A549 (cell line): ENCODE measurements at regions not wholly inside any gene's neighbourhood (a gene's known extent, or its start where the extent isn't known, plus 50 kb on each side); places are given as distances from the start of the nearest gene placed in this dataset.

Source experiments
- FOXS1 ChIP-seq: fragments of 250-450 bp; sonication (Bioruptor Pico); IDR thresholded peaks from 2 replicates; pipeline ENCODE4 v1.5.0; 2020; ENCODE audit warnings: mild to moderate bottlenecking, moderate library complexity
- KDM1A ChIP-seq: fragments of 200-600 bp; sonication (generic); IDR thresholded peaks from 2 replicates; pipeline ENCODE4 v1.6.1; 2016; ENCODE audit warnings: low read depth, mild to moderate bottlenecking
- KDM5A ChIP-seq: fragments of 200-600 bp; sonication (generic); IDR thresholded peaks from 2 replicates; pipeline ENCODE4 v1.6.1; 2016; ENCODE audit warnings: antibody characterized with exemption, mild to moderate bottlenecking
- MAZ ChIP-seq: fragments of 150-350 bp; IDR thresholded peaks from 2 replicates; pipeline ENCODE4 v1.6.1; 2014; ENCODE audit warnings: antibody characterized with exemption, low read depth, low read length, borderline replicate concordance
- TF ChIP-seq, protein P1 (sequence below): fragments of >200 bp; sonication (Bioruptor Twin); formaldehyde crosslinking; IDR thresholded peaks from 3 replicates; pipeline ENCODE4 v1.5.1; 2016
- TF ChIP-seq, protein P2 (sequence below): fragments of 200-600 bp; sonication (generic); IDR thresholded peaks from 2 replicates; pipeline ENCODE4 v1.6.1; 2016; ENCODE audit warnings: antibody characterized with exemption, mild to moderate bottlenecking, moderate library complexity

- TF ChIP-seq MAZ (no peak), KDM5A (no peak), FOXS1 (CRISPR knock-in tag) (no peak), KDM1A (no peak)
- TF ChIP-seq, protein P1, sequence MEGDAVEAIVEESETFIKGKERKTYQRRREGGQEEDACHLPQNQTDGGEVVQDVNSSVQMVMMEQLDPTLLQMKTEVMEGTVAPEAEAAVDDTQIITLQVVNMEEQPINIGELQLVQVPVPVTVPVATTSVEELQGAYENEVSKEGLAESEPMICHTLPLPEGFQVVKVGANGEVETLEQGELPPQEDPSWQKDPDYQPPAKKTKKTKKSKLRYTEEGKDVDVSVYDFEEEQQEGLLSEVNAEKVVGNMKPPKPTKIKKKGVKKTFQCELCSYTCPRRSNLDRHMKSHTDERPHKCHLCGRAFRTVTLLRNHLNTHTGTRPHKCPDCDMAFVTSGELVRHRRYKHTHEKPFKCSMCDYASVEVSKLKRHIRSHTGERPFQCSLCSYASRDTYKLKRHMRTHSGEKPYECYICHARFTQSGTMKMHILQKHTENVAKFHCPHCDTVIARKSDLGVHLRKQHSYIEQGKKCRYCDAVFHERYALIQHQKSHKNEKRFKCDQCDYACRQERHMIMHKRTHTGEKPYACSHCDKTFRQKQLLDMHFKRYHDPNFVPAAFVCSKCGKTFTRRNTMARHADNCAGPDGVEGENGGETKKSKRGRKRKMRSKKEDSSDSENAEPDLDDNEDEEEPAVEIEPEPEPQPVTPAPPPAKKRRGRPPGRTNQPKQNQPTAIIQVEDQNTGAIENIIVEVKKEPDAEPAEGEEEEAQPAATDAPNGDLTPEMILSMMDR: no peak
- TF ChIP-seq, protein P2, sequence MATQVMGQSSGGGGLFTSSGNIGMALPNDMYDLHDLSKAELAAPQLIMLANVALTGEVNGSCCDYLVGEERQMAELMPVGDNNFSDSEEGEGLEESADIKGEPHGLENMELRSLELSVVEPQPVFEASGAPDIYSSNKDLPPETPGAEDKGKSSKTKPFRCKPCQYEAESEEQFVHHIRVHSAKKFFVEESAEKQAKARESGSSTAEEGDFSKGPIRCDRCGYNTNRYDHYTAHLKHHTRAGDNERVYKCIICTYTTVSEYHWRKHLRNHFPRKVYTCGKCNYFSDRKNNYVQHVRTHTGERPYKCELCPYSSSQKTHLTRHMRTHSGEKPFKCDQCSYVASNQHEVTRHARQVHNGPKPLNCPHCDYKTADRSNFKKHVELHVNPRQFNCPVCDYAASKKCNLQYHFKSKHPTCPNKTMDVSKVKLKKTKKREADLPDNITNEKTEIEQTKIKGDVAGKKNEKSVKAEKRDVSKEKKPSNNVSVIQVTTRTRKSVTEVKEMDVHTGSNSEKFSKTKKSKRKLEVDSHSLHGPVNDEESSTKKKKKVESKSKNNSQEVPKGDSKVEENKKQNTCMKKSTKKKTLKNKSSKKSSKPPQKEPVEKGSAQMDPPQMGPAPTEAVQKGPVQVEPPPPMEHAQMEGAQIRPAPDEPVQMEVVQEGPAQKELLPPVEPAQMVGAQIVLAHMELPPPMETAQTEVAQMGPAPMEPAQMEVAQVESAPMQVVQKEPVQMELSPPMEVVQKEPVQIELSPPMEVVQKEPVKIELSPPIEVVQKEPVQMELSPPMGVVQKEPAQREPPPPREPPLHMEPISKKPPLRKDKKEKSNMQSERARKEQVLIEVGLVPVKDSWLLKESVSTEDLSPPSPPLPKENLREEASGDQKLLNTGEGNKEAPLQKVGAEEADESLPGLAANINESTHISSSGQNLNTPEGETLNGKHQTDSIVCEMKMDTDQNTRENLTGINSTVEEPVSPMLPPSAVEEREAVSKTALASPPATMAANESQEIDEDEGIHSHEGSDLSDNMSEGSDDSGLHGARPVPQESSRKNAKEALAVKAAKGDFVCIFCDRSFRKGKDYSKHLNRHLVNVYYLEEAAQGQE: no peak
Observed at GRCh38 chr3:18747383-18747782, 322.2 kb upstream of the SATB1 start.
